ENCODE measurements at regions not wholly inside any gene's neighbourhood (a gene's known extent, or its start where the extent isn't known, plus 50 kb on each side); places are given as distances from the start of the nearest gene placed in this dataset.

DNA sequence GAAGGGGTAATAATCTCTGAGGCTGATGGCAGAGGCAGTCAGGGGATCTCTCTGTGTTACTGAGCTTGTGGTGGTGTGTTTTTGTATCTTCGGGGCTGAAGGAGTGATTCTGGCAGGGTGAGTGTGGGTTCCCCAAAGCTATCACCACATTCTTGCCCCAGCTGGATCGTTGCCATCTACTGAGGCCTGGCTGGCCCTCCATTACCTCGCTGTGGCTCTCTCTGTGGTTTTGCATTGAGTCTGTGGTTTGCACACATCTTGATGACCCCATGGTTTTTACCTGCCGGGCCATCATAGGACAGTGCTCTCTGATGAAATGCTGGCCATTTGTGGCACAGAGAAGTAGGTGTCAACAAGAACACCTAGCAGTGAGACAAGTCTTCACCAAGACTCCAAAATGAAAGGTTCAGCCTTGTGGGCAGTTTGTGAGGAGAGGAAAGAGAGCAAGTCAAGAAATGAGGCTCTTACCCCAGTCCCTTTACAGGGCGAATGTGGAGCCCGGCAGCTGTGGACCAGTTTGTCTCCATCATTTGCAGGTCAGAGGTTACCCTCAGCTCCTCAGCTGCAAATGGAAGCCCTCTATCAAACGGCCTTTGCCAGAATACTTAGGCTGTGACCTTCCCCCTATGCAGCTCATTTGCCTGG, 69.0 kb upstream of the NPAS1 start:
- Histone ChIP-seq H3K27ac (no peak overlapping the region), H3K27me3 (no peaks in the 10 kb centered on the region), H3K4me1 (ENCODE audit: insufficient read depth) (peaks cover 6% of the 10 kb centered on the region), H3K36me3 (no peaks in the 10 kb centered on the region), H3K9me3 (no peaks in the 10 kb centered on the region), H3K4me3 (no peak overlapping the region)
- intact Hi-C loops (cut with DNase I) = no loop called here
- no peak for DNase-seq
- WGBS, 3 donors = 72 to 79% (median 76%) methylated on average over 7 of the region's 7 CpGs
- TF ChIP-seq, protein P1, sequence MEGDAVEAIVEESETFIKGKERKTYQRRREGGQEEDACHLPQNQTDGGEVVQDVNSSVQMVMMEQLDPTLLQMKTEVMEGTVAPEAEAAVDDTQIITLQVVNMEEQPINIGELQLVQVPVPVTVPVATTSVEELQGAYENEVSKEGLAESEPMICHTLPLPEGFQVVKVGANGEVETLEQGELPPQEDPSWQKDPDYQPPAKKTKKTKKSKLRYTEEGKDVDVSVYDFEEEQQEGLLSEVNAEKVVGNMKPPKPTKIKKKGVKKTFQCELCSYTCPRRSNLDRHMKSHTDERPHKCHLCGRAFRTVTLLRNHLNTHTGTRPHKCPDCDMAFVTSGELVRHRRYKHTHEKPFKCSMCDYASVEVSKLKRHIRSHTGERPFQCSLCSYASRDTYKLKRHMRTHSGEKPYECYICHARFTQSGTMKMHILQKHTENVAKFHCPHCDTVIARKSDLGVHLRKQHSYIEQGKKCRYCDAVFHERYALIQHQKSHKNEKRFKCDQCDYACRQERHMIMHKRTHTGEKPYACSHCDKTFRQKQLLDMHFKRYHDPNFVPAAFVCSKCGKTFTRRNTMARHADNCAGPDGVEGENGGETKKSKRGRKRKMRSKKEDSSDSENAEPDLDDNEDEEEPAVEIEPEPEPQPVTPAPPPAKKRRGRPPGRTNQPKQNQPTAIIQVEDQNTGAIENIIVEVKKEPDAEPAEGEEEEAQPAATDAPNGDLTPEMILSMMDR (IDR thresholded peaks at IDR 0.05) = no peak
- TF ChIP-seq EP300 (IDR thresholded peaks at IDR 0.05) = no peak
- TF ChIP-seq POLR2A (IDR thresholded peaks at IDR 0.05) = no peak

DNA sequence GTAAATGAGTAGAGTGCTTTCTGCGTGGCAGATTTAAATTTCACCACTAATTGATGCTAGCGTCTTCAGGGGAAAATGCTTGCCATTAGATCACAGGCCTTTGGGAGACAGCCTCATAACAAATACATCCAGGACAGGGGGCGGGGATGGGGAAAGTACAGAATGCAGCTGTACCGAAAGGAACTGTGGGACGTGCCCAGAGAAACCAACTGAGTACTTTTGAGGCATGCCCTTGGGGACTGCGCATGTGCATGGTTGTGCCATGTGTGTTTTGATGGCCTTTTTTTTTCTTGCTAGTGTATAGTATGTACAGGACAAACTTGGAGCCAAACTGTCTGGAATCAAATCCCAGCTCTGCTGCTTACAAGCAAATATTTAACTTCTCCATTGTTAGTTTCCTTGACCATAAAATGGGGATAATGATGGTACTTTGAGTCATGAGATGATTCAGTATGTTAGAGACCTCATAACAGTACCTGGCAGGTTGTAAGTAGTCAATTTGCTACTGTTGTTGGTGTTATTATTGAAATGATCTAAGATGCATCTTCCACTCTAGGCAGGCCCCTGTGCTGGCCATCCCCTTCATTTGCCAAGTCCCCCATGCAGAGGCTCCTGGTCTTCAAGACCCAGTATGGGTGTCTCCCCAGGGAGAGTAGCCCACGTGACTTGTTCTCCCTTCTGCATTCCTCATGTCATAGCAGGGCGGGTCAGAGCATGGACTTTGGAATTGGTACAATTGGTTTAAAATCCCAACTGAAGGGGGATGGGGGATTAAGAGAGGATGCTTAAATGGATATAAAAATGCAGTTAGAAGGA, 68.3 kb upstream of the NPAS1 start:
- no peaks in the 10 kb centered on the region for H3K36me3 ChIP-seq
- no peak for DNase-seq
- intact Hi-C loops (cut with DNase I) = no loop called here
- no peak overlapping the region for H3K27ac ChIP-seq
- no peak overlapping the region for H3K4me3 ChIP-seq
- H3K4me1 ChIP-seq (ENCODE audit: insufficient read depth) = peaks cover 4% of the 10 kb centered on the region
- WGBS, 3 donors = 77 to 82% (median 79%) methylated on average over 8 of the region's 8 CpGs
- H3K27me3 ChIP-seq = no peaks in the 10 kb centered on the region
- H3K9me3 ChIP-seq = no peaks in the 10 kb centered on the region
- TF ChIP-seq, protein P1 (IDR thresholded peaks at IDR 0.05) = no peak
- TF ChIP-seq EP300 (IDR thresholded peaks at IDR 0.05) = no peak
- no peak for TF ChIP-seq POLR2A (IDR thresholded peaks at IDR 0.05)

DNA sequence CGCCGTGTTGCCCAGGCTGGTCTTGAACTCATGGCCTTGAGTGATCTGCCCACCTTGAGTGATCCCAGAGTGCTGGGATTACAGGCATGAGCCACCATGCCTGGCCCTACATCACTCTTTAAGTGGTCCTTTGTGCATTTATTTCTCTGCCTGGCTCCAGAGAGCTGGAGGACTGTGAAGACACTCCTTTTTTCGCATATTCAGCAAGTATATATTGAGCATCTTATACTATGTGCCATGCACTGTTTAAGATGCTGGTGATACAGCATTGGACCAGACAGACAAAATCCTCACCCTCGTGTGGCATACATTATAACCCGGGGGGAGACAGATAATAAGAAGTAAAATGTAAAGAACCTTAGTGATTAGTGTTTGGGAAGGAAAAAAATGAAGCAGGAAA, 66.8 kb upstream of the NPAS1 start:
- Histone ChIP-seq H3K36me3 (no peaks in the 10 kb centered on the region), H3K4me1 (ENCODE audit: insufficient read depth) (peaks cover 1% of the 10 kb centered on the region), H3K4me3 (no peak overlapping the region), H3K27me3 (no peaks in the 10 kb centered on the region), H3K27ac (no peak overlapping the region), H3K9me3 (no peaks in the 10 kb centered on the region)
- WGBS, 3 donors = 92 to 99% (median 96%) methylated on average over 5 of the region's 5 CpGs
- intact Hi-C loops (cut with DNase I) = no loop called here
- TF ChIP-seq, protein P1 (IDR thresholded peaks at IDR 0.05) = no peak
- TF ChIP-seq EP300 (IDR thresholded peaks at IDR 0.05) (no peak), POLR2A (IDR thresholded peaks at IDR 0.05) (no peak)
- no peak for DNase-seq

DNA sequence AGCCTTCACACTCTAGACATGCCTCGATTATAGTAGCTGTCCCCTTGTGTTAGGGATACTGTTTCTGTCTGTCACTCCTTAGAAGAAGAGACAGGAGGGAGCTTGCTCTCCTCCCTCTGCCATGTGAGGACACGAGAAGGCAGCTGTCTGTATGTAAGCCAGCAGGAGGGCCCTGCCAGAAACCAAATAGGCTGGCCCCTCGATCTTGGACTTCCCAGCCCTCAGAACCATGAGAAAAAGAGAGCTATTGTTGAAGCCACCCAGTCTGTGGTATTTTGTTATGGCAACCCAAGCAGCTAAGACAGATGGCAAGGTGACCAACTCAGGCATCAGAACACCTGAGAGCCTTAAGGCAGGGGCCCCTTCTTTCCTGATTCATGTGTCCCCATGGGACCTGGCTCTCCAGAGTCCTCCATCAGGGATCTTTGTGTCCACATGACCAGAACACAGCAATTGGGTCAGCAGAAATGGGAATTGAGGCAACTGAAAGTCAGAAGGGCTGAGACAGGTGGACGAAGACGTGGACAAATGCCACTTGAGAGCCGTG, 65.6 kb upstream of the NPAS1 start:
- TF ChIP-seq, protein P1 (IDR thresholded peaks at IDR 0.05) = no peak
- TF ChIP-seq POLR2A (IDR thresholded peaks at IDR 0.05) = no peak
- TF ChIP-seq EP300 (IDR thresholded peaks at IDR 0.05) = no peak
- H3K36me3 ChIP-seq = no peaks in the 10 kb centered on the region
- no peaks in the 10 kb centered on the region for H3K9me3 ChIP-seq
- WGBS, 3 donors = 86 to 87% (median 87%) methylated on average over 6 of the region's 6 CpGs
- H3K4me1 ChIP-seq (ENCODE audit: insufficient read depth) = peaks cover 1% of the 10 kb centered on the region
- no peak overlapping the region for H3K4me3 ChIP-seq
- H3K27me3 ChIP-seq = no peaks in the 10 kb centered on the region
- no peak for DNase-seq
- intact Hi-C loops (cut with DNase I) = no loop called here
- no peak overlapping the region for H3K27ac ChIP-seq
